HepG2 (cell line): ENCODE measurements at regions not wholly inside any gene's neighbourhood (a gene's known extent, or its start where the extent isn't known, plus 50 kb on each side); places are given as distances from the start of the nearest gene placed in this dataset.

Experiments used
- ATAC-seq: fragments of 200-7000 bp; cut with Tn5 transposase; 3 replicates; pipeline ENCODE4 v1.9.1; 2020; ENCODE audit warnings: mild to moderate bottlenecking, moderate library complexity
- BruUV-seq: library from RNA; stranded (reverse); fragments of 400-500 nt; replicated peaks from 2 replicates; lab custom pipeline; 2021; lab: Mats Ljungman, UMichigan
- CTCF ChIA-PET: fragments of 300-600 bp; formaldehyde crosslinking; extraction: SDS; loops from one replicate; lab custom pipeline; 2021; ENCODE audit warnings: low total read pairs, inconsistent platforms, low intra/inter-chr PET ratio; lab: Yijun Ruan, JAX
- POLR2A ChIA-PET: fragments of 350-600 bp; sonication (Branson Sonifier 250); formaldehyde crosslinking; loops from one replicate; lab custom pipeline; 2020; ENCODE audit warnings: antibody characterized with exemption, inconsistent platforms; lab: Yijun Ruan, JAX
- DNase-seq: peaks from one replicate; pipeline ENCODE4 v3.0.0-alpha.2; 2015; ENCODE audit warnings: low spot score
- FAIRE-seq: peaks from 3 replicates; lab custom pipeline; 2011; peaks lifted over from hg19 to GRCh38; lab: Jason Lieb, UNC
- H2AFZ ChIP-seq: one replicate; pipeline ENCODE4 v1.6.1; 2011; ENCODE audit warnings: low read length, inconsistent platforms
- H3K27ac ChIP-seq: fragments of 300-600 bp; 3 replicates; pipeline ENCODE4 v1.8.0; 2011; ENCODE audit warnings: mixed run types, mild to moderate bottlenecking, mixed read lengths, low read length, inconsistent platforms; ENCODE audit not compliant: insufficient read depth; ENCODE audit errors: extremely low read length
- H3K27me3 ChIP-seq, 2 experiments: fragments of 200-600 bp in 1 of 2; 2 replicates in 1 of 2; 3 replicates in 1 of 2; pipeline versions ENCODE4 v1.6.0 to v1.8.0; 2011; ENCODE audit warnings: low read length in 2 of 2, mild to moderate bottlenecking in 2 of 2, moderate library complexity in 2 of 2, inconsistent platforms in 1 of 2; ENCODE audit not compliant: insufficient read depth in 2 of 2, control insufficient read depth in 1 of 2
- H3K36me3 ChIP-seq, 2 experiments: fragments of 200-600 bp in 1 of 2; replicated peaks in 1 of 2; 2 replicates in 1 of 2; 3 replicates in 1 of 2; pipeline versions ENCODE4 v1.5.1 to v1.8.0; 2011; ENCODE audit warnings: low read length in 2 of 2, inconsistent platforms in 1 of 2; ENCODE audit not compliant: insufficient read depth in 2 of 2, control insufficient read depth in 1 of 2
- H3K4me1 ChIP-seq: 2 replicates; pipeline ENCODE4 v1.5.1; 2012; ENCODE audit warnings: low read length, inconsistent platforms; ENCODE audit not compliant: insufficient read depth
- H3K4me2 ChIP-seq: 2 replicates; pipeline ENCODE4 v1.6.0; 2011; ENCODE audit warnings: low read depth, low read length, inconsistent platforms
- H3K4me3 ChIP-seq, 3 experiments: fragments of 200-600 bp in 1 of 3; sonication (generic), shearing (Covaris generic) in 1 of 3; replicated peaks in 1 of 3; 2 replicates each; pipeline ENCODE4 v1.5.1; 2011 to 2016; ENCODE audit warnings: low read length in 3 of 3, inconsistent platforms in 2 of 3, low read depth in 2 of 3, mild to moderate bottlenecking in 2 of 3, control low read depth in 1 of 3, mixed read lengths in 1 of 3; ENCODE audit not compliant: insufficient read depth in 1 of 3
- H3K79me2 ChIP-seq: one replicate; pipeline ENCODE4 v1.6.1; 2011; ENCODE audit warnings: low read length, inconsistent platforms; ENCODE audit not compliant: insufficient read depth
- H3K9ac ChIP-seq: 2 replicates; pipeline ENCODE4 v1.6.0; 2011; ENCODE audit warnings: mild to moderate bottlenecking, low read depth, low read length, inconsistent platforms; ENCODE audit not compliant: insufficient read depth
- H3K9me3 ChIP-seq: 2 replicates; pipeline ENCODE4 v1.5.1; 2012; ENCODE audit warnings: mild to moderate bottlenecking, low read length
- H4K20me1 ChIP-seq: 2 replicates; pipeline ENCODE4 v1.6.0; 2011; ENCODE audit warnings: inconsistent platforms, mild to moderate bottlenecking, low read length, moderate library complexity; ENCODE audit not compliant: insufficient read depth
- CEBPB ChIP-seq: IDR thresholded peaks from 2 replicates; pipeline ENCODE4 v1.6.1; 2011; ENCODE audit warnings: low read depth, low read length, improper control_type of control experiment, borderline replicate concordance
- EED ChIP-seq: sonication (generic); formaldehyde crosslinking; IDR thresholded peaks from 2 replicates; pipeline ENCODE4 v1.5.0; 2020; ENCODE audit warnings: mild to moderate bottlenecking, missing genetic modification reagents
- MLLT10 ChIP-seq: sonication (generic); formaldehyde crosslinking; IDR thresholded peaks from 2 replicates; pipeline ENCODE4 v1.4.0; 2020; ENCODE audit warnings: missing genetic modification reagents
- RELA ChIP-seq: sonication (generic); formaldehyde crosslinking; IDR thresholded peaks from 2 replicates; pipeline ENCODE4 v1.4.0; 2020; ENCODE audit warnings: missing genetic modification reagents
- SMARCC2 ChIP-seq: fragments of 450-650 bp; IDR thresholded peaks from 2 replicates; pipeline ENCODE4 v1.6.1; 2017; ENCODE audit warnings: antibody characterized with exemption, mild to moderate bottlenecking
- YEATS4 ChIP-seq: sonication (generic); formaldehyde crosslinking; IDR thresholded peaks from 2 replicates; pipeline ENCODE4 v1.4.0; 2020; ENCODE audit warnings: missing genetic modification reagents, borderline replicate concordance
- ZMYM4 ChIP-seq: sonication (generic); formaldehyde crosslinking; IDR thresholded peaks from 2 replicates; pipeline ENCODE4 v1.8.1; 2023; ENCODE audit warnings: mild to moderate bottlenecking, missing genetic modification reagents
- ZNF12 ChIP-seq: sonication (generic); formaldehyde crosslinking; IDR thresholded peaks from 2 replicates; pipeline ENCODE4 v1.5.0; 2020; ENCODE audit warnings: missing genetic modification reagents
- ZNF224 ChIP-seq: sonication (generic); formaldehyde crosslinking; IDR thresholded peaks from 2 replicates; pipeline ENCODE4 v1.5.0; 2020; ENCODE audit warnings: mild to moderate bottlenecking, missing genetic modification reagents
- ZNF510 ChIP-seq: sonication (generic); formaldehyde crosslinking; IDR thresholded peaks from 2 replicates; pipeline ENCODE4 v1.4.0; 2020; ENCODE audit warnings: low read depth, mild to moderate bottlenecking, missing genetic modification reagents
- ZNF563 ChIP-seq: sonication (generic); formaldehyde crosslinking; IDR thresholded peaks from 2 replicates; pipeline ENCODE4 v1.8.0; 2022; ENCODE audit warnings: mild to moderate bottlenecking, moderate library complexity, missing genetic modification reagents
- WGBS: methylation state at CpG from one replicate; pipeline ENCODE4 v1.1.6; 2017; ENCODE audit warnings: low lambda C conversion rate; 5-methylcytosine and 5-hydroxymethylcytosine counted together
- in situ Hi-C: cut with HindIII; loops from 2 replicates; pipeline ENCODE4 v1.10.0; 2017; ENCODE audit warnings: low pct_unique_long_range_greater_than_20kb; ENCODE audit not compliant: extremely low pct_ligation_motif_present
- intact Hi-C: fragments of 100-400 bp; cut with micrococcal nuclease; formaldehyde crosslinking; loops from one replicate; pipeline ENCODE4 v1.10.0; 2022; ENCODE audit not compliant: unreplicated experiment
- TF ChIP-seq, protein P1 (sequence below): sonication (generic); formaldehyde crosslinking; IDR thresholded peaks from 2 replicates; pipeline ENCODE4 v1.4.0; 2020; ENCODE audit warnings: mild to moderate bottlenecking, missing genetic modification reagents
- TF ChIP-seq, protein P2 (sequence below): sonication (generic); formaldehyde crosslinking; IDR thresholded peaks from 2 replicates; pipeline ENCODE4 v1.4.0; 2020; ENCODE audit warnings: missing genetic modification reagents
- TF ChIP-seq, protein P3 (sequence below): sonication (generic); formaldehyde crosslinking; IDR thresholded peaks from 2 replicates; pipeline ENCODE4 v1.8.1; 2022; ENCODE audit warnings: low read depth, mild to moderate bottlenecking, missing genetic modification reagents

DNA sequence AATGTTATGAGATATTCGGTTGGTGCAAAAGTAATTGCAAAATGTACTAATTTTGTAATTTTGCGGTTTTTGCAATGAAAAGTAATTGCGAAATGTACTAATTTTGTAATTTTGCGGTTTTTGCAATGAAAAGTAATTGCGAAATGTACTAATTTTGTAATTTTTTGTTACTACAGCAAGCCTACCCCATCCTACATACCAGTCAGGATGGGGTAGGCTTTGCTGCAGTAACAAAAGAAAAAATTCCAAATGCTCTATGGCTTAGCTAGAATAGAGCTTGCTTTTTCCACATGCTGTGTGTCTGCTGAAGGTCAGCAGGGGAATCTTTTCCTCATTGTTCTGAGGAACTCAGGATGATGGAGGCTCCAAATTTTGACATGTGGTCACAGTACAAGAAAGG lies 83.3 kb upstream of the GPRC5B start:
- H4K20me1 ChIP-seq: no peaks in the 10 kb centered on the region
- no peak overlapping the region for H3K9ac ChIP-seq
- ATAC-seq (no peak), DNase-seq (no peak), FAIRE-seq (no peak)
- ChIA-PET POLR2A (no interaction called here), CTCF (no interaction called here)
- H3K4me3 ChIP-seq: no peak overlapping the region
- H3K79me2 ChIP-seq: no peaks in the 10 kb centered on the region
- no peak overlapping the region for H3K27ac ChIP-seq
- 24% methylated on average over 5 of the region's 5 CpGs for WGBS
- in situ Hi-C loops (no loop called here), intact Hi-C loops (no loop called here)
- no TSS peak for BruUV-seq
- no peaks in the 10 kb centered on the region for H3K4me1 ChIP-seq
- H3K27me3 ChIP-seq: peaks cover 0 to 28% of the 10 kb centered on the region in 2 experiments; a peak in 4 of 5 replicates
- TF ChIP-seq ZNF563 (CRISPR knock-in tag) (no peak), ZNF12 (peak; percentile 98), CEBPB (0 out of 2 replicates have a peak, but pooled peaks have one; percentile 45)
- no peaks in the 10 kb centered on the region for H3K9me3 ChIP-seq
- H3K4me2 ChIP-seq: no peak overlapping the region
- H2AFZ ChIP-seq: no peak overlapping the region
- H3K36me3 ChIP-seq: no peaks in the 10 kb centered on the region

DNA sequence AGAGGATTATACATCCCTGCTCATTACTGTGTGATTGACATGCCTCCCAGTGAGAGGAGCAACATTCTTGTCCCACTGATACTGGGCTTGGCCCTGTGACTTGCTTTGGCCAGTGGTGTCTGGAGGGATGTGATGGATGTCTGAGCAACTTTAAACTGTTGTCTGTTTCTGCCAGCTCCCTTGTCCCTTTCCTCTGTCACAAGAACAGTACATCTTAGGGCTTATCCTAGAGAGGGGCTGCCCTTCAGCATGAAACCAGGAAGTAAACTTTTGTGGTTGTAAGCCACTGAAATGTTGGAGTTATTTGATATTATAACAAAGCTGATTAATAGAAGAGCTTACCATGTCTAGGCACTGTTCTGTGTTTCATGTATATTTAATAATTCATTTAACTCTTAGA lies 82.9 kb upstream of the GPRC5B start:
- no peak overlapping the region for H2AFZ ChIP-seq
- CTCF ChIA-PET: no interaction called here
- no peak overlapping the region for H3K4me2 ChIP-seq
- H3K27me3 ChIP-seq: peaks cover 0 to 29% of the 10 kb centered on the region in 2 experiments; a peak in 4 of 5 replicates
- FAIRE-seq (no peak), DNase-seq (no peak), ATAC-seq (no peak)
- no peaks in the 10 kb centered on the region for H4K20me1 ChIP-seq
- H3K9me3 ChIP-seq: no peaks in the 10 kb centered on the region
- in situ Hi-C loops: no loop called here
- H3K36me3 ChIP-seq: no peaks in the 10 kb centered on the region
- H3K4me1 ChIP-seq: no peaks in the 10 kb centered on the region
- H3K79me2 ChIP-seq: no peaks in the 10 kb centered on the region
- no TSS peak for BruUV-seq
- intact Hi-C loops: no loop called here
- H3K27ac ChIP-seq: no peak overlapping the region
- POLR2A ChIA-PET: no interaction called here
- H3K4me3 ChIP-seq: no peak overlapping the region
- no peak overlapping the region for H3K9ac ChIP-seq
- TF ChIP-seq YEATS4 (CRISPR knock-in tag) (no peak), RELA (CRISPR knock-in tag) (no peak), ZMYM4 (CRISPR knock-in tag) (no peak), ZNF510 (CRISPR knock-in tag) (no peak), MLLT10 (no peak), SMARCC2 (no peak), EED (CRISPR knock-in tag) (no peak), ZNF224 (no peak)
- TF ChIP-seq, protein P1, sequence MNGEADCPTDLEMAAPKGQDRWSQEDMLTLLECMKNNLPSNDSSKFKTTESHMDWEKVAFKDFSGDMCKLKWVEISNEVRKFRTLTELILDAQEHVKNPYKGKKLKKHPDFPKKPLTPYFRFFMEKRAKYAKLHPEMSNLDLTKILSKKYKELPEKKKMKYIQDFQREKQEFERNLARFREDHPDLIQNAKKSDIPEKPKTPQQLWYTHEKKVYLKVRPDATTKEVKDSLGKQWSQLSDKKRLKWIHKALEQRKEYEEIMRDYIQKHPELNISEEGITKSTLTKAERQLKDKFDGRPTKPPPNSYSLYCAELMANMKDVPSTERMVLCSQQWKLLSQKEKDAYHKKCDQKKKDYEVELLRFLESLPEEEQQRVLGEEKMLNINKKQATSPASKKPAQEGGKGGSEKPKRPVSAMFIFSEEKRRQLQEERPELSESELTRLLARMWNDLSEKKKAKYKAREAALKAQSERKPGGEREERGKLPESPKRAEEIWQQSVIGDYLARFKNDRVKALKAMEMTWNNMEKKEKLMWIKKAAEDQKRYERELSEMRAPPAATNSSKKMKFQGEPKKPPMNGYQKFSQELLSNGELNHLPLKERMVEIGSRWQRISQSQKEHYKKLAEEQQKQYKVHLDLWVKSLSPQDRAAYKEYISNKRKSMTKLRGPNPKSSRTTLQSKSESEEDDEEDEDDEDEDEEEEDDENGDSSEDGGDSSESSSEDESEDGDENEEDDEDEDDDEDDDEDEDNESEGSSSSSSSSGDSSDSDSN (CRISPR knock-in tag): no peak
- TF ChIP-seq, protein P2, sequence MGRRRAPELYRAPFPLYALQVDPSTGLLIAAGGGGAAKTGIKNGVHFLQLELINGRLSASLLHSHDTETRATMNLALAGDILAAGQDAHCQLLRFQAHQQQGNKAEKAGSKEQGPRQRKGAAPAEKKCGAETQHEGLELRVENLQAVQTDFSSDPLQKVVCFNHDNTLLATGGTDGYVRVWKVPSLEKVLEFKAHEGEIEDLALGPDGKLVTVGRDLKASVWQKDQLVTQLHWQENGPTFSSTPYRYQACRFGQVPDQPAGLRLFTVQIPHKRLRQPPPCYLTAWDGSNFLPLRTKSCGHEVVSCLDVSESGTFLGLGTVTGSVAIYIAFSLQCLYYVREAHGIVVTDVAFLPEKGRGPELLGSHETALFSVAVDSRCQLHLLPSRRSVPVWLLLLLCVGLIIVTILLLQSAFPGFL: no peak
- TF ChIP-seq, protein P3, sequence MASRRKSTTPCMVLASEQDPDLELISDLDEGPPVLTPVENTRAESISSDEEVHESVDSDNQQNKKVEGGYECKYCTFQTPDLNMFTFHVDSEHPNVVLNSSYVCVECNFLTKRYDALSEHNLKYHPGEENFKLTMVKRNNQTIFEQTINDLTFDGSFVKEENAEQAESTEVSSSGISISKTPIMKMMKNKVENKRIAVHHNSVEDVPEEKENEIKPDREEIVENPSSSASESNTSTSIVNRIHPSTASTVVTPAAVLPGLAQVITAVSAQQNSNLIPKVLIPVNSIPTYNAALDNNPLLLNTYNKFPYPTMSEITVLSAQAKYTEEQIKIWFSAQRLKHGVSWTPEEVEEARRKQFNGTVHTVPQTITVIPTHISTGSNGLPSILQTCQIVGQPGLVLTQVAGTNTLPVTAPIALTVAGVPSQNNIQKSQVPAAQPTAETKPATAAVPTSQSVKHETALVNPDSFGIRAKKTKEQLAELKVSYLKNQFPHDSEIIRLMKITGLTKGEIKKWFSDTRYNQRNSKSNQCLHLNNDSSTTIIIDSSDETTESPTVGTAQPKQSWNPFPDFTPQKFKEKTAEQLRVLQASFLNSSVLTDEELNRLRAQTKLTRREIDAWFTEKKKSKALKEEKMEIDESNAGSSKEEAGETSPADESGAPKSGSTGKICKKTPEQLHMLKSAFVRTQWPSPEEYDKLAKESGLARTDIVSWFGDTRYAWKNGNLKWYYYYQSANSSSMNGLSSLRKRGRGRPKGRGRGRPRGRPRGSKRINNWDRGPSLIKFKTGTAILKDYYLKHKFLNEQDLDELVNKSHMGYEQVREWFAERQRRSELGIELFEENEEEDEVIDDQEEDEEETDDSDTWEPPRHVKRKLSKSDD (CRISPR knock-in tag): no peak
